Uterus (tissue), 2 donors: ENCODE measurements at regions not wholly inside any gene's neighbourhood (a gene's known extent, or its start where the extent isn't known, plus 50 kb on each side); places are given as distances from the start of the nearest gene placed in this dataset.

Experiments used
- CTCF ChIP-seq, 4 experiments: fragments of 200-600 bp in 2 of 4; fragments of 450-650 bp in 2 of 4; sonication (generic) in 2 of 4; IDR thresholded peaks; one replicate each; pipeline ENCODE4 v1.5.1; 2016 to 2019; ENCODE audit warnings: antibody characterized with exemption in 4 of 4, mild to moderate bottlenecking in 2 of 4, moderate library complexity in 1 of 4
- POLR2A ChIP-seq, 2 donors: fragments of 450-650 bp; IDR thresholded peaks; one replicate each; pipeline ENCODE4 v1.6.1; 2016; ENCODE audit warnings: antibody characterized with exemption in 2 of 2, mild to moderate bottlenecking in 1 of 2, moderate library complexity in 1 of 2

- TF ChIP-seq CTCF (IDR thresholded peaks at IDR 0.05) (no peak), POLR2A (IDR thresholded peaks at IDR 0.05) (no peak)
Measured at GRCh38 chr7:65475734-65476319, 102.2 kb downstream of the ZNF92 start.
